ENCODE measurements at regions not wholly inside any gene's neighbourhood (a gene's known extent, or its start where the extent isn't known, plus 50 kb on each side); places are given as distances from the start of the nearest gene placed in this dataset.
"Not testable (repeated sequence)": the region's sequence is repeated elsewhere in the genome, so short reads cannot be mapped to it uniquely, and the experiment has no call there.

- DNase-seq (ENCODE audit: low read depth, low spot score): no peak
- H3K4me3 ChIP-seq (ENCODE audit: low read length): no peak overlapping the region
Observed at GRCh38 chr4:56169061-56169460, 218.2 kb downstream of the AASDH start.

GRCh38 chr4:56164907-56165306 lies 216.2 kb downstream of the CEP135 start:
- H3K4me3 ChIP-seq (ENCODE audit: low read length): no peak overlapping the region
- DNase-seq (ENCODE audit: low read depth, low spot score): no peak

- DNase-seq (ENCODE audit: low read depth, low spot score): no peak
- no peak overlapping the region for H3K4me3 ChIP-seq (ENCODE audit: low read length)
Observed at GRCh38 chr4:56160636-56161035, 211.9 kb downstream of the CEP135 start.

GRCh38 chr4:56158483-56158882 lies 209.7 kb downstream of the CEP135 start:
- DNase-seq (ENCODE audit: low read depth, low spot score): no peak
- no peak overlapping the region for H3K4me3 ChIP-seq (ENCODE audit: low read length)

GRCh38 chr4:56156141-56156540 lies 207.4 kb downstream of the CEP135 start:
- no peak for DNase-seq (ENCODE audit: low read depth, low spot score)
- H3K4me3 ChIP-seq (ENCODE audit: low read length): no peak overlapping the region

GRCh38 chr4:56155432-56155831 lies 206.7 kb downstream of the CEP135 start:
- no peak for DNase-seq (ENCODE audit: low read depth, low spot score)
- no peak overlapping the region for H3K4me3 ChIP-seq (ENCODE audit: low read length)

GRCh38 chr4:56149591-56149990 lies 200.8 kb downstream of the CEP135 start:
- no peak for DNase-seq (ENCODE audit: low read depth, low spot score)
- no peak overlapping the region for H3K4me3 ChIP-seq (ENCODE audit: low read length)

- no peak overlapping the region for H3K4me3 ChIP-seq (ENCODE audit: low read length)
- DNase-seq (ENCODE audit: low read depth, low spot score): no peak
Observed at GRCh38 chr4:56148428-56148827, 199.7 kb downstream of the CEP135 start.

- no peak overlapping the region for H3K4me3 ChIP-seq (ENCODE audit: low read length)
- DNase-seq (ENCODE audit: low read depth, low spot score): no peak
Observed at GRCh38 chr4:56147371-56147770, 198.6 kb downstream of the CEP135 start.

- DNase-seq (ENCODE audit: low read depth, low spot score): no peak
- no peak overlapping the region for H3K4me3 ChIP-seq (ENCODE audit: low read length)
Observed at GRCh38 chr4:56146956-56147355, 198.2 kb downstream of the CEP135 start.

GRCh38 chr4:56142088-56142487 lies 193.3 kb downstream of the CEP135 start:
- no peak overlapping the region for H3K4me3 ChIP-seq (ENCODE audit: low read length)
- DNase-seq (ENCODE audit: low read depth, low spot score): no peak

- no peak overlapping the region for H3K4me3 ChIP-seq (ENCODE audit: low read length)
- DNase-seq (ENCODE audit: low read depth, low spot score): no peak
Observed at GRCh38 chr4:56139241-56139827, 190.6 kb downstream of the CEP135 start.

- DNase-seq (ENCODE audit: low read depth, low spot score); H3K4me3 ChIP-seq (ENCODE audit: low read length): not testable (repeated sequence)
Observed at GRCh38 chr4:56134834-56135233, 186.1 kb downstream of the CEP135 start.

- no peak for DNase-seq (ENCODE audit: low read depth, low spot score)
- H3K4me3 ChIP-seq (ENCODE audit: low read length): no peak overlapping the region
Observed at GRCh38 chr4:56134266-56134665, 185.5 kb downstream of the CEP135 start.

- no peak overlapping the region for H3K4me3 ChIP-seq (ENCODE audit: low read length)
- no peak for DNase-seq (ENCODE audit: low read depth, low spot score)
Observed at GRCh38 chr4:56132835-56133234, 184.1 kb downstream of the CEP135 start.

- DNase-seq (ENCODE audit: low read depth, low spot score); H3K4me3 ChIP-seq (ENCODE audit: low read length): not testable (repeated sequence)
Observed at GRCh38 chr4:56132188-56132587, 183.4 kb downstream of the CEP135 start.

- H3K4me3 ChIP-seq (ENCODE audit: low read length): no peak overlapping the region
- DNase-seq (ENCODE audit: low read depth, low spot score): no peak
Observed at GRCh38 chr4:56130606-56131155, 181.9 kb downstream of the CEP135 start.

GRCh38 chr4:56129431-56129861 lies 180.7 kb downstream of the CEP135 start:
- no peak for DNase-seq (ENCODE audit: low read depth, low spot score)
- H3K4me3 ChIP-seq (ENCODE audit: low read length): no peak overlapping the region

GRCh38 chr4:56128213-56128612 lies 179.5 kb downstream of the CEP135 start:
- DNase-seq (ENCODE audit: low read depth, low spot score): no peak
- no peak overlapping the region for H3K4me3 ChIP-seq (ENCODE audit: low read length)

- no peak for DNase-seq (ENCODE audit: low read depth, low spot score)
- no peak overlapping the region for H3K4me3 ChIP-seq (ENCODE audit: low read length)
Observed at GRCh38 chr4:56127716-56128115, 179.0 kb downstream of the CEP135 start.

GRCh38 chr4:56123547-56123946 lies 174.8 kb downstream of the CEP135 start:
- H3K4me3 ChIP-seq (ENCODE audit: low read length): no peak overlapping the region
- DNase-seq (ENCODE audit: low read depth, low spot score): no peak

Measured in Jurkat, Clone E6-1 (cell line).